HG02970 (cell line): ENCODE measurements at regions not wholly inside any gene's neighbourhood (a gene's known extent, or its start where the extent isn't known, plus 50 kb on each side); places are given as distances from the start of the nearest gene placed in this dataset.

Experiments
- ATAC-seq: cut with Tn5 transposase; IDR thresholded peaks from one replicate; pipeline ENCODE4 v1.9.1; 2021; ENCODE audit warnings: mild to moderate bottlenecking, moderate library complexity, moderate number of reproducible peaks; ENCODE audit not compliant: unreplicated experiment, low FRiP score

DNA sequence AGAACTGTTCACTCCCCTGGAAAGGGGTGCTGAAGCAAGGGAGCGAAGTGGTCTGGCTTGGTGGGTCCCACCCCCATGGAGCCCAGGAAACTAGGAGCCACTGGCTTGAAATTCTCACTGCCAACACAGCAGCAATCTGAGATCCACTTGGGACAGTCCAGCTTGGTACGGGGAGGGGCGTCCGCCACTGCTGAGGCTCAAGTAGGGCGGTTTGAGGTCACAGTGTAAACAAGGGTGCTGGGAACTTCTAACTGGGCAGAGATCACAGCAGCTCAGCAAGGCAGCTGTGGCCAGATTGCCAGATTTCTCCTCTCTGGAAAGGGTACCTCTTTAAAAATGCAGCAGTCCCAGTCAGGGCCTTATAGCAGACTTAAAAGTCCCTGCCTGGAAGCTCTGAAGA, 53.9 kb upstream of the GALNTL6 start:
- ATAC-seq = no peak

DNA sequence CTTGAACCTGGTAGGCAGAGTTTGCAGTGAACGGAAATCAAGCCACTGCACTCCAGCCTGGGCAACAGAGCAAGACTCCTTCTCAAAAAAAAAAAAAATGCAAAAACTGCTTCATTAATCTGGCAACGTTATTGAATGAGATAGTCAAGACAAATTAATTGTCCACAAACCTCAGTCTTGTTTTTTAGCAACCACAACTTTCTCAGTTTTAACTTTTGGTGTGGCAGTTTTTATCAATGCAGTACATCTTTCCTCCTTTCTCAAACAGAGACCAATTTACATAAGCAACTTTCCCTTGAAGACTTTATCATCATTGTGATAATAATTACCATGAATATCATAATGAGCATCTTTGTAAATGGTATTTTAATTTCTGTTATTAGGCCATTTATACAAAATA, 61.7 kb upstream of the GALNTL6 start:
- no peak for ATAC-seq

DNA sequence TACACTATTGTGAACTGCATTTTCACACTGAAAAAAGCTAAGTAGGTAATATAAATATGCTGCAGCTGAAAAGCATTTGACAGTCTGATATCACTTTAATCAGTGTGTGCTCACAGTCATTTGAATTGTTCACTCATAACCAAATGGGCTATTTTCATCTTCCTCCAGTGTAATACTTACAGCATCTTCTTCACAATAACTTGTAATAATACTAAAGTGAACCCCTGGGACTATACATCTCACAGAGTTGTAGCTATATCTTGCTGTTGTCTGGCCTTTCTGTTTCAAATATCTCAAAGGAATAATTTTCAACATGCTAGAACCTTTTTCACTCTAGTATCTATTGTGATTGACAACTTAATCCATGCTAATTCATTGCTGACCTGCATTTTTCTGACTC, 66.8 kb upstream of the GALNTL6 start:
- no peak for ATAC-seq

DNA sequence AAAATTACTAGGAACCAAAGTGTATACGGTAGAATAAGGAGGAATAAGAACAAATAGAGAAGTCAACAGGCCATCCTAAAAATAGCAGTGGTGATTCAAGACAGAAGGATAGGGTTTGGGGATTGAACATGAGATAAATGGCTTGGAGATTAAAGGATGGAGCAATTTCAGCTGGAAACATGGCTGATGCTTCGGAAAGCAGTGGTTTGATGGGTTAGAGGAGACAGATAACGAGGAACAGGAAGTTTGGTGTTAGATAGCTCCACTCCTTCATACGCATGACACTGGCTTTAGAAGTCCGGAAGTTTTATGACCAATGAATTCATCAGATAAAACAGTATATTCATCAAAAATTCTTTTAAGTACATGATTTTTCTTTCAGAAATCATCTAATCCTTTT, 70.8 kb upstream of the GALNTL6 start:
- no peak for ATAC-seq

DNA sequence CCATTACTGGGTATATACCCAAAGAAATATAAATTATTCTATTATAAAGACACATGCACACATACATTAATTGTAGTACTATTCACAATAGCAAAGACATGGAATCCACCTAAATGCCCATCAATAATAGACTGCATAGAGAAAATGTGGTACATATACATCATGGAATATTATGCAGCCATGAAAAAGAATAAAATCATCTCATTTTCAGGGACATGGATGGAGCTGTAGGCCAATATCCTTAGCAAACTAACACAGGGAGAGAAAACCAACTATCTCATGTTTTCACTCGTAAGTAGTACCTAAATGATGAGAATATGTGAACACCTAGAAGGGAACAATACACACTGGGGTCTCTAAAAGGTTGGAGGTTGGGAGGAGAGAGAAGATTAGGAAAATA, 86.0 kb upstream of the GALNTL6 start:
- no peak for ATAC-seq

DNA sequence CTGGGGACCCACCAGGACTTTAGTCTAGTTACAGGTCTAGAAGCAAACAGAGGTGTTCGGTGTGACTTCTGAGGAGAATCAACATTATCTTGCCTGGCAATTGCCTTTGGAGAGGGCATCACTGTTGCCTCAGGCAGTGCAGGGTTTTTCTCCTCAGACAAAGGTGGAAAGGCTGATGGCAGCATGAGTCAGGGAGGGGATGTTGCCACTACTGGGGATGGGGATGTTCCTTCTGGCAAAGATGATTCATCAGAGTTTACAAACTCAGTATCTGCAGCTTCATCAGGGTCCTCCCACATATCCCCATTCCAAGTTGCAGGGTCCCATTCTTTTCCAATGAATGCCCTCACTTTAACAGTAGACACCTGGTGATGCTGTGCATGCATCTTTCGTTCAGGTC, 91.3 kb upstream of the GALNTL6 start:
- no peak for ATAC-seq

DNA sequence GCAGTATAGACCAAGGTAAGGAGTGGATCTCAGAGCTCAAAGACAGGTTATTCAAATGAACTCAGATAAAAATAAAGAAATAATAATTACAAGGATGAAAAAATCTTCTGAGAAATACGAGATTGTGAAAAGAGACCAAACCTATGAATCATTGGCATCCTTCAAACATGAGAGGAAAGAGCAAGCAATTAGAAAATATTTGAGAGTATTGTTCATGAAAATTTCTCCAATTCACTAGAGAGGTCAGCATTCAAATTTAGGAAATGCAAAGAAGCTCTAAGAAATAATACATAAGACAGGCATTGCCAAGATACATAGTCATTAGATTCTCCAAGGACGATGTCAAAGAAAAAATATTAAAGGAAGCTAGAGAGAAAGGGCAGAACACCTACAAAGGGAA, 93.5 kb upstream of the GALNTL6 start:
- ATAC-seq = no peak

DNA sequence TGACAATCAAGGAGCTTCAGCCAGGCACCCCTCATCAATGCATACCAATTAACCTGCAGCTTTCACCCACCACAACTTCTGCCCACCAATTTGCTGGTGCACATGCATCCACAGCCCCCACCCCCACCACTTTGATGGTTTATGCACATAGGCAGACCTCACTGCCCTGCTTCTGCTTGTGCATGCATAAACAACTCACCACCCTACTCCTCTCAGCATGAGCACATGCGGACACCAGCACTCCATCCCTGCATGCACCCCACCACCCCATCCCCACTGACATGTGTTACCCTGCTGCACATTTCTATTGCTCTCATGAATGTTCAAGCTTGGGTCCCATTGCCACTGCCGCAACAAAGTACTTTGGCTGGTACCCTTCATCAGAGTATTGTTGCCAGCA, 94.5 kb upstream of the GALNTL6 start:
- no peak for ATAC-seq

DNA sequence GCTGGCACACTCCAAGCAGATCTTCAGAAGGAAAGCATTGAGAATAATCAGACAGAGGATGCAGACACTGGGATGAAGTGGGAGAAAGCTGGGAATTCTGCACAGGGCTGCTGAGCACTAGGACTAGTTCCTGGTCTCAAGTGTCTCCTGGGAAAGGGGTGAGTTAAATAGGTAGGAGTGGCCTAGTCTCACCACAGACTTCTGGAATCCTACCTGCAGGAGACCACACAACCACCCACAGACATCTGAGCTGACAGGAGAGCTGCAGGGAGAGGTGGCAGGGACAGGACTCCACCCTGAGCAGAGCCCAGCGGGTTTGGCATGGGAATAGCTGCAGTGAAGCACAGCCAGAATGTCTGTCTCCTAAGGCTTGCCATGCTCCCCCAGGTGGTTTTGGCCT, 95.1 kb upstream of the GALNTL6 start:
- no peak for ATAC-seq

DNA sequence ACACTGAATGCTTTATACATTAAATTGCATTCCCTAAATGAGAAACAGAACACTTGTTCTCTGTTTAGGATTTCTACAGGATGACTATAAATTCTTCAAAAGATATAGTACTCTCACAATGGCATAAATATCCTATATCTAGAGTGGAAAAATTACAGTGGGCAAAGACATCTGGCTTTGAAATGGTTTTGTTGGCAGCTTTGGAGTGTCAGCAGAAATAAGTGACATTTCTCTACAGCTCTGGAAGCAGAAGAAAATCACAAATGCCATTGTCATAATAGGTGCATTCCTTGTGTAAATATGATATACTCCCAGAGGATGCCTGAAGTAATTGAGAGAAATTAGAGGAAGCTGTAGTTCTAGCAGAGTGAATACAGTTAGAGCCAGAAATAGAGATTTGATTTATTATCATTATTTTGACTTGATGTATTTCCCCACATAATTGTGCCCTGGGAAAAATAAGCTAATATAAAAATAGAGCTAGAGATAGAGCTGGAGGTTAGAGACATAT, 95.9 kb upstream of the GALNTL6 start:
- ATAC-seq = no peak

DNA sequence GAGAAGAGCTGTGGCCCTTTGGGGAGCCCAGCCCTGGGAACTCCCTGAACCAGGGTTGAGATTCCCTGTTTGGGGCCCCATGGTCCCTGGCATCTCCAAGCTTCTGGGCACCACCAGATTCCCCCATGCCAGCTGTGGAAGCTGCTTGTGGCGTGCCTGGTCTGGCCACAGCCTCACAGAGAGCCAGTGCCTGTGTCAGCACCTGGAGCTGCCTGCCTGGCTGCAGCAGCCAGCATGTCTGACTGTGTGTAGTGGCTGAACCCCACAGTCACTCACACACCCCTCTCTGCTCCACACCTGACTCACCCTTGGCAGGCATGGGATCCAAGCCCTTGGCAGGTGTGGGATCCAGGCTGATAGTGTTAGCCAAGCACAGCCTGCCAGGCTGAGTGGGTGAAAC, 97.2 kb upstream of the GALNTL6 start:
- ATAC-seq = no peak

DNA sequence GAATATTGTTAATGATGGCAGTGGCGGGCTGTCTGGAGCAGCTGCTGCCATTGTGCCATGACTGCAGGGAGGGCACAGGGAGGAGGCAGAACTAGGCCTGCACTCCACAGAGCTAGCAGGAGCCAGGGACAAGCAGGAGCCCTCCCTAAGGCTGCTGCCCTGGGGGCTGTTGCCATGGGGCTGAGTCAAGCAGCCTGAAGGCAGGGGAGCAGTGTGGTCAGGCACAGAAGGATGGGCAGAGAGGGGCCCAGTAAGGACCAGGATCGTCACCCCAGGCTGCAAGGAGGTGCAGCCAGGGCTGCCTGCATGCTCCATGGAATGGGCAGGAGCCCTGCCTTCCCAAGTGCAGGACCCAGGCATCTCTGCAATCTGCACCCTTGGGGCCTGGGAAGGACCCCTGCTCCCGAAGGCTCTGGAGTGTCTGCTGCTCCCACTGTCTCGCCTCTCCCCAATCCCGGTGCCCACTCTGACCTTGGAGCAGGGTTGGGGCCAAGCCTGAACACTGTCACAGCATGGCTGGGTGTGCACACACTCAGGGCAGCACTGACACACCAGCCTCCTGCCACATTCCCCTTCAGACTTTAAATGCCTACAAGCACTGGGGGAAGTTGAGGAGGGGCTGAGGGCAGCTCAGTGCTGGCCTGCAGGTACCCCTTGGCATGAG, 98.3 kb upstream of the GALNTL6 start:
- ATAC-seq = no peak

DNA sequence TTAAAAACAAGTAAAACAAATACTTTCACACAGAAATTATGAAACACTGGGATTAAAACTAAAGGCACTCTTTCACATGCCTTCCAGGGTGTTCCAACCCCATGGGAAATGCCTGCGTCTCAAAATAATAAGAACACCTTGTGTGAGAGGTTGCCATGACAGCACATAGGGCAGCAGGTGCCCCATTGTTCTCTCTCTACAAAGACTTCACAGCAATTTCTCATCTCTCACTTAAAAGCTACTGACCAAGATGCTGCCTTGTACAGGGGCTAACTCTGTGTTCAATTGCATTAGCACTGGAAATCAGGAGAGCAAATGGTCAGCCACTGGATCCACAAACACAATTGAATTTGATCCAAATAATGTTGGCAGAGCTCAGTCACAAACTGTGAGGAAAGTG, 102.5 kb upstream of the GALNTL6 start:
- ATAC-seq = no peak

DNA sequence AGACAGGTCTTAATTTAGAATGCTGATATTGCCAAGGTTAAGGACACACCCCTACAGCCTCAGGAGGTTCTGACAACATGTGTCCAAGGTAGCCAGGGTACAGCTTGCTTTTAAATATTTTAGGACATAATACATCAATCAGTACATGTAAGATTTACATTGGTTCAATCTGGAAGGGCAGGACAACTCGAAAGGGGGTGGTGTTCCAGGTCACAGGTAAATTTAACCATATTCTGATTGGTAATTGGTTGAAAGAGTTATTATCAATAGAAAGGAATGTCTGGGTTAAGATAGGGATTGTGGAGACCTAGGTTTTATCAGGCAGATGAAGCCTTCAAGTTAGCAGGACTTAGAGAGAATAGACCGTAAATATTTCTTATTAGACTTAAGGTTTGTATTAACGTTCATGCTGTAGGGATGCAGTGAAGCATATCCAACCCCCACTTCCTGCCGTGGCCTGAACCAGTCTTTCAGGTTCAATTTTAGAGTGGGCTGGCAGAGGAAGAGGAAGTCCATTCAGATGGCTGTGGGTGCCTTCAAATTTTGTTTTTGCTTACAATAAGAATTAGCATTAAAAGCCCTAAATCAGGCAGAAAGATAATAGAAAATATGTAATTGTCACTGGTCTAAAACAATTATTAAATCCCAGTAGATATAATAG, 136.5 kb upstream of the GALNTL6 start:
- ATAC-seq = peak; percentile 97

DNA sequence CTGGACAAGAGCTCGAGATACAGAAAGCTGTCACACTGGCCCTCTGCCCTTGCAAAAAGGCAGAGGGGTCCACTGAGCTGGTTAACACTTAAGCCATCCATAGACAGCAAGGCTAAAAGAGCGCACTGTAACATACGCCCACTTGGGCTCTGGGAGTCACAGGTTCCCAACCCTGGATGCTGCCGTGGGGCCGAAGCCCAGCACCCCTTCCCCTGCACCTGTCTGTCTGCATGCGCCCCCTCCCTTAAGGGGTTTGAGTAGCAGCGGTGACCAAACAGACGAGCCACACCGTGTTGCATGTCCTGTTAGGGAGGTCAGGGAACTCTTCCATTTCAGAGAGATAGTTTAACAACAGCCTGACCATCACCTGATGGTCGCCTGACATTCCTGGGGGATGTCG, 138.4 kb upstream of the GALNTL6 start:
- ATAC-seq = no peak

DNA sequence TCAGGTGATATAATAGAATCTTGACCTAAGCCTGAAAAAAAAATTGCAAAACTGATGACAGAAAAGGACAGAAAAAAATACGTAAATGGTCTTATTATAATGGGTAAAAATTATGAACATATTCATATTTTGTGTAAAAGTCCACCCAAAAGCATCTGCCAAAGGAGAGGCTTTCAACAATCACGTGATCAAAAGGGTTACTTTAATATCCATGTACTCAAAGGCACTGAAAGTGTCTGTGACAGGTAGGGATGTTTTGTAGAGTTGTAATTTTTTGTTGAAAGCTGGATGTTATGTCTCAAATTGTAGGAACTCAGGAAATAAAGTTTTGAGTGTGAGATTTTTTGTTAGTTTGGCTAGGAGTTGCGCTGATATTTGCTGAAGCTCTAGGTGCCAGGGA, 144.8 kb upstream of the GALNTL6 start:
- ATAC-seq = no peak

DNA sequence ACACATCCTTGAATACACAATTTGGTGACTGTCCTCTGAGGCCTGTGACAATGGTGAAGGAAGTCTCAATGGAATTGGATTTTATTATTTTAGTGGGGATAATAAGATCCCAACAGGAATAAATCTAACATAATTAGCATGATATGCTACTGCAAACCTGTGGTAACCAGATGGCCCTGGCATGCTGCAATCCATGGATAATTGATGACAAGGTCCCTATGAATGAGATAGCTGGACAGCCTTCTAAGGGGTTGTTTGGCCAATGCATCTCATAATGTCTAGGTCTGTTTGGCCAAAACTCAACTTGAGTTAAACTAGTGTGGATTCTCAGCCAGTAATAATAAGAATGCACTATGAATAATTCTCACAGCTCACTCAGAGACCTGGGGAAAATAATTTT, 145.3 kb upstream of the GALNTL6 start:
- no peak for ATAC-seq

DNA sequence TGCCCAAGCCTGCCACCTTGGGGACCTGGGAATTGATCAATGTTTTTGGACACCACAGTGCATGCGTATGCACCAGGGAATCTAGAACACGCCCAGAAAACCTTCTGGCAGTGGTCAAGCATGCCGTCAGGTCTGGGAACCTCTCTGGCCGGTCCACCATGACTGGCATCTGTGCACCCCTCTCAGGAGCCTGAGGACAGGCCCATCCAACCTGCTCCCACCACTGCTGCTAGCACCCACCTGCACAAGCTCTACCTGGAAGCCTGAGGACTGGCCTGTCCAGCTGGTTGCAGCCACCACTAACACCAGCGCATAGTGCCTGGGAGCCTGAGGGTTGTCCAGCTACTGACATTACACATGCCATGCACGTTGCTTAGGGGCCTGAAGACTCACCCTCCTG, 162.1 kb upstream of the GALNTL6 start:
- ATAC-seq = no peak

DNA sequence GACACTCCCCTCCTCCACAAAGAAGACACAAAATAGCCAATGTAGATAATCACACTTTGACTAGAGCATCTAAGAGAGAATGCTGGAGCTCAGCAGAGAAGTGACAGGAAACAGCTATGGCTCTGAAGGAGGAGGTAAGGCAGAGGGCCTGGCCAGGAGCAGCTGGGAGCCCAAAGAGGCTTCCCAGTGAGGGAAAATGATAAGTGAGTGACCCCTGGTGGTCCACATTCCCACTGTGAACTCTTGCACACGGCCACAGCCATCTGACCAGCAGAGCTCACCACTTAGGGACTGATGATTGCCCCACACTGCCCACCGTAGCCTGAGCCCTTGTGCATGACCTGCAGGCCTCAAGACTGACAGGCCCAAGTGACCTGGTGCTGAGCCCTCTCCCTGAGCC, 162.7 kb upstream of the GALNTL6 start:
- ATAC-seq = no peak

DNA sequence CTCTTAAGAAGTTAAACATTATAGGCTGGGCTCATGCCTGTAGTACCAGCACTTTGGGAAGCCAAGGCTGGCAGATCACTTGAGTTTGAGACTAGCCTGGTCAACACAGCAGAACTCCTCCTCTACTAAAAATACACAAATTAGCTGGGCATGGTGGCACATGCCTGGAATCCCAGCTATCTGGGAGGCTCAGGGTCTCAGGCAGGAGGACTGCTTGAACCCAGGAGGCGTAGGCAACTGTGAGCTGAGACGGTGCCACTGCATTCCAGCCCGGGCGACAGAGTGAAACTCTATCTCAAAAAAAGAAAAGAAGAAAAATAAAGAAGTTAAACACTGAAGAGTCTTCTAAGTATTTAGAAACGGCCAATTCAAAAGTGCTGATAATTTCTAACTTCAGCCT, 164.3 kb upstream of the GALNTL6 start:
- no peak for ATAC-seq

DNA sequence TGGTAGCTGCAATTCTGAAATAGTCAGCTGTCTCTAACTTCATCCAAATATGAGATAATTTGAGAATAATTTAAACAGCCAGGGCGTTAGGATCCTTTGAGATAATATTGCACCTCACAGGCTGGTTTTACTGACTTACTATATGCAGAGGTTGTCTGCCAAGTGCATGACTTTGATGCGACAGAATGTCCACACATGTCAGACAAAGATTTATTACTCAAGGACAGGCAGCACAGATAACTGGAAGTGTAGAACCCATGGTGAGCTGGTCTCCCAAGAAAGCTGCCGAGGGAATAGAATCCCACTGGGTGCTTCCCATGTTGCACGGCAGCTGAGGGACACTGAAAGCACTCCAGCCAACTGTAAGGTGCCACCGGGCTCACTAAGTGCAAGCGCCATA, 166.2 kb upstream of the GALNTL6 start:
- ATAC-seq = no peak

DNA sequence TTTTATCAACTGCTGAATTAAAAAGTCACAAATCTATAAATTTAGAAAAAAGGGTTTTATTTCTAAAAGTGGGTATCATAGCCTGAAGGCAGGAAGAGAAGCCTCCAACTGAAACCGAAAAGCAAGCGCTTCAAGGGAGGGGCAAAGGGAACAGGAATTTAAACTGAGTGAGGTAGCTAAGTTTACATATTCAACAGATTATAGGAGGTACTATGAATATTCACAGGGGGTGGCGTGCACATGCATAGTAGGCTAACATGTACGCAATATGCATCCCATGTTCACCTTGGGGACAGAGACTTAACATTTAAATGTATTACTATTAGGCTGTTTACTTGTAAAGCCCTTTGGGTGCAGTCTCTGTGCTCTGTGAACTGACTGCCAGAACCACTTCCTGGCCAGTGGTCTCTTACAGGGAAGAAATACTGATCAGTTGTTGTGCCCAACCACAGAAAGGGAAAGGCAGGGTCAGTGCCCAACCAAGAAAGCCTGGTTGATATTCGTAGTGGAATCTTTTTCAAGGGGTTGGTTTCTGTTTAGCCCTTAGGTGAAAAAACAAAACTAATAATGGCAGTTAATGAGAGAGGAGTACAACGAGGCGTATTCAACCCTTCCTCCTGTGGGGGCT, 168.7 kb upstream of the GALNTL6 start:
- peak; percentile 83 for ATAC-seq
